GM21576 (cell line): ENCODE measurements at regions not wholly inside any gene's neighbourhood (a gene's known extent, or its start where the extent isn't known, plus 50 kb on each side); places are given as distances from the start of the nearest gene placed in this dataset.
A peak's percentile ranks its signal among the peaks of the same experiment; 100 is the strongest.

Source experiments
- ATAC-seq: cut with Tn5 transposase; IDR thresholded peaks from one replicate; pipeline ENCODE4 v1.9.1; 2021; ENCODE audit warnings: mild to moderate bottlenecking, moderate library complexity; ENCODE audit not compliant: unreplicated experiment

DNA sequence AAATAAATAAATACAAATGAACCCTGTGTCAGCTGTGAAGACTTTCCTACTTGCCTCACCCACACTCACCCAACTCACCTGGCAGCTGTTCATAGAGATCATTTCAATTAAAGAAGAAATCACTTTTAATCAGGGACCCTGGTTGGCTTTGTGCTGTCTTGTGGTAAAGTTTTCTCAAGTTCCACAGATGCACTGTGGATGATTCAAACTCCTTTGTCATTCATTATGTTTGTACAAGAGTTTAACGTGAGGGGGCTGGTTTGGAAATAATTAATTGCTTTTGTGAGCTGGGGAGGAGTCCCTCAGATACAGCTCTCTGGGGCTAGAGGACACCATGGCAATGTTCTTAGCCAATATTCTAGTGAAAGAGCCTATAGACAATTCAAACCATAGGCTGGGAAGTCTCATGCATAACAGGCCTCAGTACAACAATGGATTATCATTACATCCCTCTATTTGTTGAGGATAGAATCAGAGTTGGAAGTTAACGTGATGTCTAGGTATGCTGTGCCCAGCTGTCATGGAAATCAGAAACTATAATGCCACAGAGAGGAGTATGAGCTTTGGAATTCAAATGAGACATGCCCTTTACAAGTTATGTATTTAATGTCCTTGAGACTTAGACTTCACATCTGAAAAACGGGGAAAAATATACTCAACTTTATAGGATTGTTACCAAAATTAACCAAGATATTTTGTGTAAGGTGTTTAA, 698.5 kb downstream of the KCNA4 start:
- ATAC-seq, result no peak

DNA sequence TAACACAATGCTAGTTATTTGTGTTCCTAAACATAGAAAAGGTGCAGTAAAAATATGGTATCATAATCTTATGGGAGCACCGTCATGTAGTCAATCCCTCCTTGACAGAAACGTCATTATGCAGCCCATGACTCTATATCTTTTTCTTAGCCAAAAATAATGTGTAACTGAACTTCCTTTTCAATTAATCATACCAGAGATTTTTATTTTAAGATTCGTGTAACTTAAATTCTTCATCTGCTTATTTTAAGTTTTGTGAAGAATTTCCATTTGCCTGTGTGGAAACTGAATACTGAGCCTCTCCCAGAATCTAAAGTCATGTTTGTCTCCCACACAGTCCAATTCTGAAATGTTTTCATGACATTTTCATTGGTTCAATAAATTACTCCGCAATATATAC, 699.1 kb downstream of the KCNA4 start:
- ATAC-seq, result no peak

DNA sequence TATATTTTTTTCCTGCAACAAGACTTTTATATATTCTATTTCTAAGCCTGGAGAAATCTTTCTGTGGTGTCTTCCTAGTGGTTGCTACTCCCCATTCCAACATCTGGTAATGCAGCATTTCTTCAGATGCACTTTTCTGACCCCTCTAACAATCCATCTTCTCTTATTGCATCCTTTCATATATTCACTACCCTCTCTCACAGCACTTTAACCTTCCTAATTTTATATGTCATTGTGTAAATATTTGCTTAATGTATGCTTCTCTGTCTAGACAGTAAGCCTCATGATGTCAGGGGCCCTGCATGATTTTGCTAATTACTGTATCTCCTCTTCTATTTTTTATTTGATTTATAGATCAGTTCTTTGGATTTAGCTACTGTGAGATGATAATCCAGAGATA, 701.6 kb downstream of the KCNA4 start:
- ATAC-seq, result no peak

DNA sequence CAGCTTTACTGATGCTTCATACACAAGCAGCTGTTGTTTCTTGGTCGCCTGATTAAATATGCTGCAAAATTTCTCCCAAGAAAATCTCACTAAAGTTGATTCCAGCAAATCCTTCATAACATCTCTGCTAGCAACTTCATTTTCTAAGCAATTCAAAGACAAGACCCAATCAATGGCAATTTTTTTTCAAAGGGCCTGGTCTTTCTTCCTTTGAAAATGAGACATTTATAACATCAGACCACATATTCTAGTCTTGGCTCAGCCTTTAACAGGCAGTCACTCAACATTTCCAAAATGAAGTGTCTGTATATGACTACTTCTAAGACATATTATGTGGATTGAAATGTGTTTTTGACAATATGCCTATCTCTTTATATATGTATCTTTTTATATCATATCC, 702.6 kb downstream of the KCNA4 start:
- no peak for ATAC-seq

DNA sequence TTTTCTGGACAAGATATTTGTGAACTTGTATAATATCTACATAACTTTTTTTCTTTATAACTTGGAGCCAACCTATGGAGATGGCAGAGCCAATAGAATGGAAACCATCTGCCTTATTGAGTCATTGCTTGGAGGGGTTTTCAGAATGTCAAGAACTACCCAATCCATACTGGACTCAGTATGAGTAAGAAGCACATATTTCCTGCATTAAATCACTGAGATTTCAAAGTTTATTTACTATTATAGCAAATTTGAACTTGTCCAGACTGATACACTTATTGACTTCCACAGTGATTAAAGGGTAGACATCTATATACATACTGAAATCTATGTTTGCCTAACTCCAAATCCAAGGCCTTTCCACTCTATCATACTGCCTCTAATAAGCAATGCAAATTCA, 704.0 kb downstream of the KCNA4 start:
- ATAC-seq, result no peak

DNA sequence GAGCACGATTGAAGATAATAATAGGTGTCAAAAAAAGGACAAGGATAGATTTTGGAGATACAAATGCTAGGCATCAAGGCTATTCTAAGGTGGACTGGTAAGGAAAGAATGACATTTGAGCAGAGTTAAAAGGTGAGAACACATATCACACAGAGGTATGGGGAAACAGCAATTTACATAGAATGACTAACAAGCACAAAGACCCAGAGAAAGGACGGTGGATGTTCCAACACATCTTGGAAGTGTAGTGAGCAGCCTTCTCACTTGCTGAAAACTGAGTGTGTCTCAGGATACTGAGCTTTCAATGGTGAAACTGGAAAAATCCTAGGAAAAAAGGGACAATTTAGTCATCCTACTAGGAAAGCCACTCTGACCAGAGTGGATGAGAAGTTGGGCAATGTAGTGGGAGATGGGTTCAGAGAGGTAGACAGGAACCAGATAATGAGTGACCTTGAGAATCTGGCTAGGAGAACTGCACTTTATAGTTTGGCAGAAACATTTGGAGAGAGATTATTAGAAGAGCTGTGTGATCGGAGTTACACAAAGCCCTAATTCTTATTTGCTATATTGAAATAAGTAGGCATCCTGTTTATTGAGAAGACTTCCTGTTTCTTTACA, 706.0 kb downstream of the KCNA4 start:
- ATAC-seq, result no peak

DNA sequence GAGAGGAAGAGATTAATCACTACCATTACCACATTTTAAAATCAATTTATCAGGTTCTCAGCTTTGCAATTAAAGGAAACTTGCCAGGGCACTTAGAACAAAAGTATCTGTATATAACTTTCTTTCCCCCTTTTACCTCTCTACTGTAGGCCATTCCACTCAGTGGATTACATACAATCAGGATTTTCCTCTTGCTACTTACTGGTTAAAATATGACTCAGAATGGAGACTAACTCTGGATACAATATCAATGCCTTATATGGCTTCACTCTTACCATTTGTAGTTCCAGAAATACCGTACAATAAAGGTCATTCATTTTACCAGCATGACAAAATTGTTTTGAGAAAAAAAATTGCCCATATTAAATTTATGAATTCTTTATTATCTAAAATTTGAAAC, 706.8 kb downstream of the KCNA4 start:
- no peak for ATAC-seq

DNA sequence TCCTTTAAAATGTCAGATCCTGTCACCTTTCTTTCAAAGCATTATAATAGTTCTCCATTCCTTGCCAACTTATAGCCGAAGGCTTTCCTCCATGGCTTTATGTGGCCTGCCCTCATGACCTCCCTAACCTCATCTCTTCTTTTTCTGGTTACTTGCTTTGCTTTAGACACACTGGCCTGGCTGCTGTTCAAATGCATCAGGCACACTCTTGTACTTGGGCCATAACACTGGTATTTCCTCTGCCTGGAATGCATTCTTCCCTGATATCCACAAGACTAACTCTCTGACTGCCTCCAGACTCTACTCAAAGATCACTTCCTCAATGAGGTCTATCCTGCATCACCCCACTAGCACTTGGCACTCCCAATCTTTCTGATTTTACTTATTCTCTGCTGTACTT, 710.3 kb downstream of the KCNA4 start:
- no peak for ATAC-seq

DNA sequence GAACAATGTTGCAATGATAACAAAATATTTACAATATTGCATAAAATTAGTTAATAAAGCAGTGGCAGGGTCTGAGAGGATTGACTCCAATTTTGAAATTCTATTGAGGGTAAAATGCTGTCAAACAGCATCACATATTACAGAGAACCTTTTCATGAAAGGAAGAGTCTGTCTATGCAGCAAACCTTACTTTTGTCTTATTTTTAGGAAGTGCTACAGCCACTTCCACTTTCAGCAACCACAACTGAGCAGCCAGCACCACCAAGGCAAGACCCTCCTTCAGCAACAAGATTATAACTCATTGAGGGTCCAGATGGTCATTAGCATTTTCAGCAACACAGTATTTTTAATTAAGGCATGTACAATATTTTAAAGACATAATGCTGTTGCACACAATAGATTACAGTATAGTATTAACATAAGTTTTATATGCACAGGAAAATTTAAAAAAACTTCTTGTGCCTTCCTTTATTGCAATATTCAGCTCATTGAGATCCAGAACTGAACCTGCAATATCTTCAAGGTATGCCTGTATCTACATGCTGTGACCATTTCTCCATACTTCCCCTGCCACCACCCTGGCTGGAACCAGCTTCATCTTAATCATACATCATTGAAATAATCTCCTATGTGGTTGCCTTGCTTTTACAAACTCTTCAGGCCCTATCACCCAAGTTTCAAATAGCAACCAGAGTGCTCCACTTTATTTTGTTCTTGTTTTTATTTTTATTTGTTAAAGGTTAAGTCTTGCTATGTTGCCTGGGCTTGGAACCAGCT, 711.2 kb downstream of the KCNA4 start:
- ATAC-seq, result no peak

DNA sequence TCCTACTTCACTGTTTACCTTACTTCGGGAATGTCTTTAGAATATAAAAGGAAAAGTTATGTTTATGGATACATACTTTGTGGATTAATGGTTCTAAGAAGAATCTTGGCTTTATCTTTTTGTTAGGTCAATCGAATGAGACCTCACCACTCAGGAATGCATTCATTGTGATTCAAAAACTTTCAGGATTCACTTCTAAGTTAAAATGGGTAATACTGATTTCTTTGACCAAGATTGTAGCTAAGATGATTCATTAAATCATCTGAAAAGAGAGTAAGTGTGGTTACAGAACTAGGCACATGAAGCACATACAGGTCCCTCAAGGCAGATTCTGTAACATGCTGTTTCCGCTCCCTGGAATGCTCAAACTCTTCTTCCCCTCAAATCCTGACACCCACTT, 716.4 kb downstream of the KCNA4 start:
- ATAC-seq, result no peak

DNA sequence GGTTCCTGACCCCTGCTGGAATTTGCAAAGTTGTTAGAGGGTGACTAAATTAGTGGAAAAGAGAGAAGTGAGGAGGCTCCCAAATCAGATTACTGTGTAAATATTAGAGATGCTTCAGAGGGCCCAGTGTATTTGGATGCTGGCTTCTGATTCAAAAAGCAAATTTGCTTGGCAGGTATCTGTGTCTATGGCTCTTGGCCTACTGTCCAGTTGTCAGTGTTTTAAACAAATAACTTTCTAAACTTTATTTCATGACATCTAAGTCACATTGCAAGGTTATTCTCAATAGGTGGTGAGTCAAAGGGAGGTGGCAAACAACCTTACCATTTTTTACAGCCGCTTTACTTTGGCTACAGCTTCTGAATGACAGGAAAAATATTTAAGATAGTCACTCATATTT, 720.1 kb downstream of the KCNA4 start:
- no peak for ATAC-seq

DNA sequence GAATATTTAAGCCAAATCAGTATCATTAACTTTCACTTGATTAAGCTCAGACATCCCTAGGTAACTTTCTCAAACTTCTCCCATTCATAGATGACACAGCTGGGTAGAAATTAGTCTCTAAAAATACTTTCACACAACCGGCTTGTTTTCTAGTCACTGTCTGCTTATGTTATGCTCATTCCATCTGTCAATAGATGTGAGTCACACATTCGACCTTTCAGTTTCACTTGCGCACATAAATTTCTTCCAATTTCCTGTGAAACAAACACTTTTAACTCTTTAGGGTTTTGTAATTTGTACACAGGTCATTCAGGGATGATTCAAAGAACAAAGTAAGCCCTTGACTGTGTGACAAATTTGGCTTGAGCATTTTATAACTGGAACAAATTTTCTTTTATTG, 723.0 kb downstream of the KCNA4 start:
- peak; percentile 69 for ATAC-seq

DNA sequence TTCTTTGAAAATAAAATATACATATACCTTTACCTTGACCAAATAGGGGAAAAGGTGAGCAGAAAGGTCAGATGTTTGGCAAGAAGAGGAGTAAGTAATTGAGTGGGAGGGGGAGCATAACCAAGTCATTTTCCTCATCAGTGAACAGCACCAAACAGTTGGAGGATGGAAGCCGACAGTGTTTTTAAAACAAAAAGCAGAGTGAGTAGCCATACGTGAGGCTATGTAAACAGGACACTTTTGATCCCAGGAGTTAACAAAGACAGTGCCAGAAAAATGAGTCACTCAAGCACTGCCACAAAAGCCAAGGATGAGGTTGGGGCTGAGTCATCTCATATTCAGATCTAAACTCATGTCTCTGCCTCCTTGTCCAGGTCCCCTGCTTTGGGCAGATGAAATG, 734.7 kb downstream of the KCNA4 start:
- ATAC-seq, result no peak

DNA sequence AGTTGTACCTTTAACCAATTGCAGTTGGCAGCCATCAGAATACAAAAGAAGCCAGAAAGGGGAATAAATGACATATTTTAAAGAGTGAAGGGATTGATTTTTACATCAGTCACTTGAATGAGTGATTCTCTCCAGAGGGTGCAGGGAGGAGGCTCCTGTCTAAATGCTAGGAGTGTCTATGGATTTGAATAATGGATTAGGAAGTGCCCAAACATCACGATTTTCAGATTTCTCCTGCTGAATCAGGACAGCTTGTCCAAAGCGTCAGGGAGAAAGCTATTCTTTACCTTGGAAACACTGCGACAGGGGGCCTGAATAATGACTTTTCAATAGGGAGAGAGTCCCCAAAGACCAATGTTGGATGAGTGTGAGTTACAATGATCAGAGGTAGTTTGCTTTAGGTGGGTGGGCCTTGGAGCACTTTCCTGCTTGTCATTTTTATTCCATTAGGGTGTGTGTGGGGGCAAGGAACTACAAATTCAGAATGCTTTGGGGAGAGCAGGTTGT, 735.5 kb downstream of the KCNA4 start:
- ATAC-seq, result no peak

DNA sequence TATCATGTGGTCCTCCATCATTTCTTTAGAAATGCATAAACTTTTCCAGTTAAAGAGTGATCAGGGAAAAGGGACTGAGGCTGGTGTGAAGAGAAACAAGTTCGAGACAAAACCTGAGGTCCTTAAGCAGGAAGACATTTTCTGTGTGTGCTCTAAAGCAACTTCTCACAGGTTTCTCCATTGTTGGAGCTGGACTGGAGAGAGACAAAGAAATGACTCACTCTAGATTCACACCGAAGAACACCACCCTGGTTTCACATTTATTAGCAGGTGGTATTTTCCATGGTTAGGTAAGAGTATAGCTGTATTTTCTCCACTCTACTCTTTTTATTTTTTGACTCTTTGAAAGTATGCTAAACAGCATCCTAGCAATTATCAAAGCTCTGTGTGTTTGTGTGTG, 736.4 kb downstream of the KCNA4 start:
- no peak for ATAC-seq

DNA sequence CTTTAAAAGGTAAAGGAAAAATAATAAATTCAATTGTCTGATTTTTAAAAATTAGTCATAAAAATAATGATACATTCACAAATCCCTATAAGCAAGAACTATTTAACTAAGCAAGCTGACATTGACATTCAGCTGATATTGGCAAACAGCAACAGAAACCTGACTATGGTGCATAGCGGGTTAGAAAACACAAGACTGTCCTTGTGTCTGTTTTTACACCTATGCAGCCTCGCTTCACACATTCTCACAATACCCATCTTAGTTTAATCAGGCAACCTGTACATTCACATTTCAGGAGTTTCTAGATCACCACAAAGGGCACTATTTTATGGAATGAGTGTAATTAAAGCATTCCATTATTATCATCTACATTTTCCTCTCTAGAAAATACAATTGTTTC, 737.1 kb downstream of the KCNA4 start:
- ATAC-seq, result no peak

DNA sequence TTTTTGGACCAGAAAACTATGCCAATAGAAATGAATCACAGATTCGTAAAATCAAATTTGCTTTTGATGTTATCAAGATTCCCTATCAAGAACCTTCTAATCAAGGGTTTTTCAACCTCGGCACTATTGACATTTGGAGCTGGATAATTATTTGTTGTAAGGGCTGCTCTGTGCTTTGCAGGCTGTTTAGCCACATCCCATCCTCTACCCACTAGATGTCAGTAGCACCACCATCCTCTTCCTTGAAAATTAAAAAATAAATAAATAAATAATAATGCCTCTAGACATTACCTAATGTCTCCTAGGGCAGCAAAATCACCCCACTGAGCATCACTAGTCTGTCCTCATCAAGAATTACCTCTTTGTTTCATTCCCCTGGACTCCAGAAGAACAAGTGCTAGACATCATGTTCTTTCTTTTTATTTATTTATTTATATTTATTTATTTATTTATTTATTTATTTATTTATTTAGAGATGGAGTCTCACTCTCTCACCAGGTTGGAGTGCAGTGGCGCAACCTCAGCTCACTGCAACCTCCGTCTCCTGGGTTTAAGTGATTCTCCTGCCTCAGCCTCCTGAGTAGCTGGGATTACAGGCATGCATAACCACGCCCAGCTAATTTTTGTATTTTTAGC, 744.7 kb downstream of the KCNA4 start:
- ATAC-seq, result no peak

DNA sequence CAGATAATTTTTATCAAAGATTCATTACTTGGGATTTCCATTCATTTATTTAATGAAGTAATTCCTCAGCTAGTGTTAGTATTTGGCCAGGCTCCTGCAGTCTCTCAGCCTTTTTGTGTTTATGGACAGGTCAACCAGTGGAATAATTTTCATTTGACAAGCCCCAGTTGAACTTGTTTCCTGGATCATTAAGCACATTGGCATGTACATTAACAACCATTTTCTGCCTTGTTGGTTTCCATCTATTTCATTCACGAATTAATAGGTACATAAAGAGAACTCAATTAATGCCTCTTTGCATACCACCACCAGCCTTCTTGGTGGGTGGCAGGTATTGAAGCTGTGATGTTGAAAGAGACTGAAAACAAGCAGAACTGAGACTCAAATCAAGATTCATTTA, 745.2 kb downstream of the KCNA4 start:
- ATAC-seq, result no peak

DNA sequence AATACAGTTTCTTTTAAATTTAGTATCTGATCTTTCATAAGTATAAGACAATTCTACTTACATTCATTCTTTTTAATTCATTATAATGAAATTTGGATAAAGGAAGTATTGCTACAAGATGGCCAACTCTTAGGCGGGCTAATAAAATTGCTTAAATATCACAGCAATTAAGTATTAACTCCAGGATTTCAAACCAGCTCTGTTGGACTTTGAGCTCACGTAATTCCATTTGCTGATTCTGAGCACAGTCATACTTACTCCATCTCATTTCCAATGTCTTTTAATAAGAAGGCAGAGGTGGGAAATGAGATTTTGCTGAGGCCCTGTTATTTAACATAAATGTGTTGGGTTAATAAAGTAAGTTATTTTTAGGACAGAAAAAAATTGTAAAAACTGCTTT, 748.1 kb downstream of the KCNA4 start:
- ATAC-seq, result no peak

DNA sequence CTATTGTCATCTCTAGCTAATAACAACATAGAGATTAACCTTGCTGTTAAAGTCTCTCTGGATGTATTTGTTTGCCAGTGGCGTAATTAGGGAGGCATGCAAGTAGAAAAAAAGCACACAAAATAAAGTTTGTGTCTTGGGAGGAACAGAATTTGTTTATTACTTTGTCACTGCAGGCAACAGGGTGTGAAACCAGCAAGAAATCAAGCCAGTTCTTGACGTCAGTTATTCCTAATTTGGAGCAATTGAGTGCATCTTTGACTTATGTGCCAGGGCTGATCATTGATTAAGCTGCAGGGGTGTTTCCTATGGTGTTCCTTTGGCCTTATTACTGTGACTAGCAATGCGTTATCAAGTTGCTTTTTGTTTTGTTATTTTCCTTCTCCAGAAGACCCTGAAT, 751.0 kb downstream of the KCNA4 start:
- no peak for ATAC-seq

DNA sequence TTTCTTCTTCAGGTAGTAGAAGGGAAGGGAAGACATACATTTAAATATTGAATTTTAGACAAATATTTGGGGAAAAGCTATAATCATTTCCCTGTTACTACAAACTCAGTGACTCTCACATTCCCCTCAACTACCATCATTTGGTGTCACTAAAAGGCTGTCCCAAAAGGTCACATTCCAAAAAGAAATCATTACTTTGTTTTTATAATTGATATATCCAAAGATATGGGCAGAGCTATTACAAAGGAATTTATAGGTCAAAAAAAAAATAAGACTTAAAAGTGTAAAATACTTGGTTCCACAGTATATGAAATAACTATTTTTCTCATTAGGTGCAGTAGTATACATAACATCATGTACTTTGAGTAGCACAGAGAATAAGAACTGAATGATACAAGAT, 751.4 kb downstream of the KCNA4 start:
- no peak for ATAC-seq
